Cardiac septum (tissue), 1 donor: ENCODE measurements at regions not wholly inside any gene's neighbourhood (a gene's known extent, or its start where the extent isn't known, plus 50 kb on each side); places are given as distances from the start of the nearest gene placed in this dataset.

Source experiments
- DNase-seq: peaks from one replicate; pipeline ENCODE4 v3.0.0-alpha.2; 2020; ENCODE audit warnings: low spot score
- intact Hi-C: fragments of 100-400 bp; cut with DNase I; formaldehyde crosslinking; loops from one replicate; pipeline ENCODE4 v1.14.0; 2022
- donor health status: DM: no; HTN: no; CAD: no.

GRCh38 chr4:152240232-152240631 is 295.7 kb downstream of the FBXW7 start:
- intact Hi-C loops, result loop anchor here (5.0 kb wide), 2 partner anchors 33 to 133 kb away; no protein-coding TSS in a partner anchor
- no peak for DNase-seq

GRCh38 chr4:152239216-152239615 is 296.7 kb downstream of the FBXW7 start:
- intact Hi-C loops, result no loop called here
- DNase-seq, result no peak

DNA sequence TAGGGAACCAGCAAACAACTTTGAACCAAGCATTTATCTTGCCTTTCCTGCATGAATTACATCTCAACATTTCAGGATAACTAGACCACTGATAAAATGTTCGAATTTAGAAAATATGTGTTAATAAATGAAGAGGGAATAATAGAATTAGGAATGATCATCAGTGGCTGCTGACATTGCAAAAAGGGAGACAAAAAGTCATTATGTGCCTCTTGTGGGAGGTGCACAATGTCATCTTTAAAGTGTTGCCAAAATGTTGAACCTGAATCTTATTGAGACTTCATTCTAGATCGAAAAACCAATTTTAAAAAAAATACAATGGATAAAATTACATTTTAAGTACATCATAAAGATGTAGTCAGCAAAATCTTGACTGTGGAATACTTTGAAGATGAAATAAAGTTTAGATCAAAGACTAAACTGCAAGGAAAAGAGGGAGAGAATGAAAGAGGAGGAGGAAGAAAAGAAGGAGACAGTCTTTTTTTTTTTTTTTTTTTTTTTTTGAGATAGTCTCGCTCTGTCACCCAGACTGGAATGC is 299.3 kb downstream of the FBXW7 start:
- intact Hi-C loops, result no loop called here

GRCh38 chr4:152235718-152236117 is 300.2 kb downstream of the FBXW7 start:
- no peak for DNase-seq
- intact Hi-C loops, result no loop called here

More for the DNA sequence above, 299.3 kb downstream of the FBXW7 start:
- DNase-seq, result no peak

- no peak for DNase-seq
- intact Hi-C loops, result no loop called here
Observed at GRCh38 chr4:152234571-152234970, 301.3 kb downstream of the FBXW7 start.

GRCh38 chr4:152232271-152232670 is 303.6 kb downstream of the FBXW7 start:
- no peak for DNase-seq
- intact Hi-C loops, result no loop called here

GRCh38 chr4:152229782-152230289 is 306.1 kb downstream of the FBXW7 start:
- intact Hi-C loops, result no loop called here

GRCh38 chr4:152225680-152226079 is 310.2 kb downstream of the FBXW7 start:
- intact Hi-C loops, result no loop called here
- DNase-seq, result no peak

More at GRCh38 chr4:152229782-152230289, 306.1 kb downstream of the FBXW7 start:
- DNase-seq, result no peak

GRCh38 chr4:152224721-152225420 is 311.0 kb downstream of the FBXW7 start:
- intact Hi-C loops, result no loop called here
- DNase-seq, result no peak

GRCh38 chr4:152224223-152224622 is 311.7 kb downstream of the FBXW7 start:
- DNase-seq, result no peak
- intact Hi-C loops, result no loop called here

DNA sequence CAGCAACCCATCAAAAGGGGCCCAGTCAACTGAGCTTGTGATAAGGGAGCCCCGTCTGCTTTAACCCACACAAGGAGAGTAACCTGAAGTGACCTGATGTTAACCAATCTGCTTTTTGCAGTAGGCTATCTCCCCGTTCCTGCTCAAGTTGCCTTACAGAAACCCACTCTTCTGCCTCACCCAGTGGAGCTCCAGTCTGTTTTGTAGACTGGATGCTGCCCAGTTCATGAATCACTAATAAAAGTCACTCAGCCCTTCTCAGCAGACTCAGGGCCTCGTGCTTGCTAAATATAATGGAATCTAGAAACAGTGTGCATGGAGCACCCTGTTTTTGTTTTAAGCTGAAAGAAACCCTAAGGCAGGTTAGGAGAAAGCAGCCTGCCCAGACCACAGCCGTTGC is 312.3 kb downstream of the FBXW7 start:
- intact Hi-C loops, result no loop called here
- no peak for DNase-seq

DNA sequence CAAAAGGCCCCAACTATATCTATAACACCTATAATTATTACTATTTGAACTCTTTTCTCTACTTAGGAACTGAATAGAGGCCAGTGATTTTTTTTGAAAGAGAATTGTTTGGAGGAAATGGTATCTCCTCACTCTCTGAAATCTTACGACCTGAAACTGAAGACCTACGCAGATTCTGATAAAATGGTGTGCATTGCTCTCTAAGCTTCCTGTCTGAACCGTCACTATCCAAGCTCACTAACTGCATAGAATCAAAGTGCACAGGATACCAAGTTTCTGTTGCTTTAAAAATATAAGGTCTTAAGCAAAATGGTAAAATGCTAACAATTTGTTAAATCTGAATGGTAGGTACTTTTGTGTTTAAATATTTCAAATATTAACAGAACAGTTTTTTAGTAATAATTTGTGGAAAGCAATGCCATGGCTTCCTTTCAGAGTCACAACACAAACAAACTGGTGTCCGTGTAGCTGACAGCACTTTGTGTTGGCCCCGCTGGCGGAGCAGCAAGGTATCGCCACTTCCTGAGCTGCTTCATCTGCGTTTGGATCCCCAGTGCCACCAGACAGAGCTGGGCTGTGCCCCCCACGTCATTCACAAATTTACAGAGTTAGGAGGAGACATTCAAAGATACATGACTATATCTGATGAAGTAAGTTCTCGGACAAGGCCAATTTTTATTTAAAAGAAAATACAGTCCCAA is 313.9 kb downstream of the FBXW7 start:
- no peak for DNase-seq
- intact Hi-C loops, result no loop called here

GRCh38 chr4:152220201-152220666 is 315.7 kb downstream of the FBXW7 start:
- intact Hi-C loops, result no loop called here
- no peak for DNase-seq

- intact Hi-C loops, result no loop called here
- DNase-seq, result no peak
Observed at GRCh38 chr4:152218576-152218975, 317.3 kb downstream of the FBXW7 start.

- intact Hi-C loops, result no loop called here
- DNase-seq, result no peak
Observed at GRCh38 chr4:152217896-152218295, 318.0 kb downstream of the FBXW7 start.

DNA sequence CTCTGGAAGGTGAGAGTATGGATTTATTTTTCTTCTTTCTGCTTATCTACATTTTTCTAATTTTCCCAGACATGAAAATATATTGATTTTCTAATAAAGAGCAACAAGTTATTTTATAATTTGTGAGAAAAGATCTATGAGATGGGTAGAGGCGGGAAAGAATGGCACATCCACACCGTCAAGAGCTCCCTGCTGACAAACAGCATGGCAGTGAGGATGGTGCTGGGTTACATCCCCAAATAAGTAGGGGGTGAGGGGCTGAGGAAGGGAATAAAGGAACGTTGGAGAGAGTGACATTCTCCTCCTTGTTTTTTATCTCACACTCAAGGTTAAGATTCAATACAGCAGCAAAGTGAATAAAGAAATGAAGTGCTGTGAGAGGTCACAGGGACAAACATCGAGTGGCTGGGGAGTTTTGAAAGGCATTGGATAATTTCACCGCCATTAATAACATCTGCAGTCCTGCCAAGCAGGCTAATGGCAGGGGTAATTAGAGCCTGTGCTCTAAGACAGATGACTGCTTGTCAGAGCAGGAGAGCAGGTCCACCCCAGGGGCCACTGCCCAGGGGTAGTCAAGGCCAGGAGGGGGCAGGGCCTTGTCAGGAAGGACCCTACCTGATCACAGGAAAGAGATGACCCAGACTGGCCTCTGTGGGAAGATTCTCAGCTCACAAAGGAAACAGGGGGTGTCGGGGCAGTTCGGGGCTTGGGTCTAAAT is 323.8 kb downstream of the FBXW7 start:
- intact Hi-C loops, result no loop called here
- DNase-seq, result no peak

- no peak for DNase-seq
- intact Hi-C loops, result loop anchor here (5.0 kb wide), 1 partner anchor 32 kb away; no protein-coding TSS in a partner anchor
Observed at GRCh38 chr4:152209772-152210493, 326.0 kb downstream of the FBXW7 start.

DNA sequence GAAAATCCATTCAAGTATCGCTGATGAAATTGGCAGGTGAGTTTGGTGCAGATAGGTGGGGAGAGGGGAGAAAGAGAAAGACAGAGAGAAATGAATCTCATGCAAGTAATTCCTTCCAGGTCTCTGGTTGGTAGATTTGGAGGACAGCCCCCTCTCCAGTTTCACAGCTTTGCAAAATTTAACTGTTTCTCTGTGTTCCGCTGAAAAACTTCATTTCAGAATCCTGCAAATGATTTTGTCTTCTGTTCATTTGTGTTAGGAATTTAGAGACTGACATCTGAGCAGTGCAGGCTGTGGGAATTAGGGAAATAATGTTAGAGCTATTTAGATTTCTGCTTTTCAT is 328.5 kb downstream of the FBXW7 start:
- no peak for DNase-seq
- intact Hi-C loops, result loop anchor here (5.0 kb wide), 1 partner anchor 35 kb away; no protein-coding TSS in a partner anchor

GRCh38 chr4:152206646-152207377 is 329.1 kb downstream of the FBXW7 start:
- DNase-seq, result no peak
- intact Hi-C loops, result loop anchor here (5.0 kb wide), 1 partner anchor 35 kb away; no protein-coding TSS in a partner anchor
